Uterus (tissue), 3 donors: ENCODE measurements at regions not wholly inside any gene's neighbourhood (a gene's known extent, or its start where the extent isn't known, plus 50 kb on each side); places are given as distances from the start of the nearest gene placed in this dataset.
A peak's percentile ranks its signal among the peaks of the same experiment; 100 is the strongest.

Experiments used
- DNase-seq, 2 donors: peaks; one replicate each; pipeline ENCODE4 v3.0.0-alpha.2; 2019 to 2020
- H3K27ac ChIP-seq, 2 donors: fragments of 200-600 bp; sonication (generic); 1 replicate in 1 of 2; 2 replicates in 1 of 2; pipeline ENCODE4 v1.5.1; 2016 to 2018
- H3K27me3 ChIP-seq, 2 donors: fragments of 200-600 bp; sonication (generic); one replicate each; pipeline ENCODE4 v1.5.1; 2018 to 2019; ENCODE audit warnings: control low read depth in 1 of 2
- H3K36me3 ChIP-seq, 2 donors: fragments of 200-600 bp; sonication (generic); one replicate each; pipeline ENCODE4 v1.5.1; 2019; ENCODE audit warnings: control low read depth in 1 of 2
- H3K4me1 ChIP-seq, 2 donors: fragments of 200-600 bp; sonication (generic); one replicate each; pipeline ENCODE4 v1.5.1; 2018 to 2019; ENCODE audit warnings: control low read depth in 1 of 2
- H3K4me3 ChIP-seq, 2 donors: fragments of 200-600 bp; sonication (generic); 1 replicate in 1 of 2; 2 replicates in 1 of 2; pipeline ENCODE4 v1.5.1; 2018 to 2019; ENCODE audit warnings: mild to moderate bottlenecking in 1 of 2
- H3K9me3 ChIP-seq, 2 donors: fragments of 200-600 bp; sonication (generic); one replicate each; pipeline ENCODE4 v1.5.1; 2019; ENCODE audit warnings: control low read depth in 1 of 2
- POLR2A ChIP-seq, 2 donors: fragments of 450-650 bp; IDR thresholded peaks; one replicate each; pipeline ENCODE4 v1.6.1; 2016; ENCODE audit warnings: antibody characterized with exemption in 2 of 2, mild to moderate bottlenecking in 1 of 2, moderate library complexity in 1 of 2
- intact Hi-C: fragments of 100-400 bp; cut with DNase I; formaldehyde crosslinking; loops from one replicate; pipeline ENCODE4 v1.15.1; 2023; ENCODE audit warnings: low total_unique reads
- TF ChIP-seq, protein P1 (sequence below), 4 experiments: fragments of 200-600 bp in 2 of 4; fragments of 450-650 bp in 2 of 4; sonication (generic) in 2 of 4; IDR thresholded peaks; one replicate each; pipeline ENCODE4 v1.5.1; 2016 to 2019; ENCODE audit warnings: antibody characterized with exemption in 4 of 4, mild to moderate bottlenecking in 2 of 4, moderate library complexity in 1 of 4
- donor health status: DM: yes; HTN: yes; CAD: no.

DNA sequence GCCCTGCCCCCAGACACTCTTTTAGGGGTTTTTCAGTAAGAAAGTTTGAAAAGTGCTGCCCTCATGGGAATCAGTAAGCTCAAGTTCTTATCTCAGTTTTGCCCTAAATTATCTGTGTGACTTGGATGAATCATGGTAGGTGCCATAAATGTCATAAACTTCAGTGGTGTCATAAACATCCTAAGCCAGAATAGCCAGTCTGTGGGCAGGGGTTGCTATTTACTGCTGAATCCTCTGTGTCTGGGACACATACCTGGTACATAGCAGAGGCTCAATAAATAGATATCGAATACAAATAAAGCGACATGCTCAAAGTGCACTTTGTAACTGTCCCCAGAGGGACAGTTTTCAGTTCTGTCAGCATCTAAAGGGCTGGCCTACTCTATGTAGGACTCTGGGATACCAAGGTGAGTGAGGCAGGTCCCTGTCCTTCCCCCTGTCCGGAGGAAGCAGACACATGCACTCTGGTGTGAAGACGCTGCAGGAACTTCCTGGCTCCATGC lies 502.1 kb downstream of the RPS24 start:
- H3K4me1 ChIP-seq: no peaks in the 10 kb centered on the region
- TF ChIP-seq, protein P1, sequence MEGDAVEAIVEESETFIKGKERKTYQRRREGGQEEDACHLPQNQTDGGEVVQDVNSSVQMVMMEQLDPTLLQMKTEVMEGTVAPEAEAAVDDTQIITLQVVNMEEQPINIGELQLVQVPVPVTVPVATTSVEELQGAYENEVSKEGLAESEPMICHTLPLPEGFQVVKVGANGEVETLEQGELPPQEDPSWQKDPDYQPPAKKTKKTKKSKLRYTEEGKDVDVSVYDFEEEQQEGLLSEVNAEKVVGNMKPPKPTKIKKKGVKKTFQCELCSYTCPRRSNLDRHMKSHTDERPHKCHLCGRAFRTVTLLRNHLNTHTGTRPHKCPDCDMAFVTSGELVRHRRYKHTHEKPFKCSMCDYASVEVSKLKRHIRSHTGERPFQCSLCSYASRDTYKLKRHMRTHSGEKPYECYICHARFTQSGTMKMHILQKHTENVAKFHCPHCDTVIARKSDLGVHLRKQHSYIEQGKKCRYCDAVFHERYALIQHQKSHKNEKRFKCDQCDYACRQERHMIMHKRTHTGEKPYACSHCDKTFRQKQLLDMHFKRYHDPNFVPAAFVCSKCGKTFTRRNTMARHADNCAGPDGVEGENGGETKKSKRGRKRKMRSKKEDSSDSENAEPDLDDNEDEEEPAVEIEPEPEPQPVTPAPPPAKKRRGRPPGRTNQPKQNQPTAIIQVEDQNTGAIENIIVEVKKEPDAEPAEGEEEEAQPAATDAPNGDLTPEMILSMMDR (IDR thresholded peaks at IDR 0.05): no peak
- TF ChIP-seq POLR2A (IDR thresholded peaks at IDR 0.05): no peak
- H3K27me3 ChIP-seq: no peaks in the 10 kb centered on the region
- H3K27ac ChIP-seq: no peak overlapping the region
- no peak overlapping the region for H3K4me3 ChIP-seq
- H3K36me3 ChIP-seq: no peaks in the 10 kb centered on the region
- DNase-seq: no peak
- H3K9me3 ChIP-seq: no peaks in the 10 kb centered on the region
- intact Hi-C loops: no loop called here

DNA sequence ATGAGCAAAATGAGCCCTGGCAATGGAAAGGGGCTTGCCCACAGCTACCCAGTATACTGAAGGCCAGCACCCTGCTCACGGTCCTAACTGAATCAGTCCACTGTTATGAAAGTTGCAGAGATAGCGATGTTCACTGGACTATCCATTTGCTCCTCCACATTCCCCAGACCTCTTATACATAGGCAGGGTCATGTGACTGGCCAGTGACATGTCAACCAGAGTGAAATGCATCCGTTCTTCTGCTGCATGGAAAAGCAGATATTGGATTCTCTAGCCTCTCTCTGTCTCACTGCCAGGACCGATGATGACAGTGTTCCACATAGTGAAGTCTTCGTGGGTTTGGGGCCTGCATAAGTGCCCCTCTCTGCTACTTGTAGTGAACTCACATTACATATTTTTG lies 503.4 kb downstream of the RPS24 start:
- DNase-seq: no peak
- Histone ChIP-seq H3K9me3 (no peaks in the 10 kb centered on the region), H3K4me3 (no peak overlapping the region), H3K27ac (no peak overlapping the region), H3K4me1 (peaks cover 0 to 6% of the 10 kb centered on the region in 2 donors), H3K27me3 (no peaks in the 10 kb centered on the region), H3K36me3 (no peaks in the 10 kb centered on the region)
- intact Hi-C loops: no loop called here
- TF ChIP-seq, protein P1 (IDR thresholded peaks at IDR 0.05): no peak
- TF ChIP-seq POLR2A (IDR thresholded peaks at IDR 0.05): no peak

DNA sequence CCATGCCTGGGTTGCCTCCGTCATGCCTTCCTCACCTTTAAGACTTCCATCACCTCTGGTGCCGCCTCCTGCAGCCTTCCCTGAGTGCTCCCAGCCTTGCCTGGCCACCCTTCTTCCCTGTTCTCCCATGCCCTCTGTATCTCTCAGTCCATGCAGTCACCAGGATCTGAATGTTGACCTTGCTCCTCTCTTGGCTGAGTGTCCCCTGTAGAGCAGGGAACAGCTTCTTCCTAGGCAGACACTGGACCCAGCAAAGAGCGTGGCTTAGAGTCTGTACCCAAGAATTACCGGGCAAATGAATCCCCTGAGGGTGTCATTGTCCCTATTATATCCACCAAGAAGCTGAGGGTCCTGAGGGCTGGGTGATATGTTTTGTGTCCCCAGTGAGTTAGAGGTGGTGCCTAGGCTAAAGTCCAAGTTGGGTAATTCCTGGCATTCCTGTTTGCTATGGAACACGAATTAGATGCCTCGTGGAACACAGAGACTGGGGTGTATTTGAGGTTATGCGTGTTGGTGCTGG lies 505.6 kb downstream of the RPS24 start:
- no peak for DNase-seq
- no peaks in the 10 kb centered on the region for H3K36me3 ChIP-seq
- no peaks in the 10 kb centered on the region for H3K27me3 ChIP-seq
- H3K9me3 ChIP-seq: no peaks in the 10 kb centered on the region
- TF ChIP-seq, protein P1 (IDR thresholded peaks at IDR 0.05): no peak
- TF ChIP-seq POLR2A (IDR thresholded peaks at IDR 0.05): no peak
- intact Hi-C loops: no loop called here
- no peak overlapping the region for H3K27ac ChIP-seq
- H3K4me1 ChIP-seq: peaks cover 0 to 6% of the 10 kb centered on the region in 2 donors
- H3K4me3 ChIP-seq: no peak overlapping the region

DNA sequence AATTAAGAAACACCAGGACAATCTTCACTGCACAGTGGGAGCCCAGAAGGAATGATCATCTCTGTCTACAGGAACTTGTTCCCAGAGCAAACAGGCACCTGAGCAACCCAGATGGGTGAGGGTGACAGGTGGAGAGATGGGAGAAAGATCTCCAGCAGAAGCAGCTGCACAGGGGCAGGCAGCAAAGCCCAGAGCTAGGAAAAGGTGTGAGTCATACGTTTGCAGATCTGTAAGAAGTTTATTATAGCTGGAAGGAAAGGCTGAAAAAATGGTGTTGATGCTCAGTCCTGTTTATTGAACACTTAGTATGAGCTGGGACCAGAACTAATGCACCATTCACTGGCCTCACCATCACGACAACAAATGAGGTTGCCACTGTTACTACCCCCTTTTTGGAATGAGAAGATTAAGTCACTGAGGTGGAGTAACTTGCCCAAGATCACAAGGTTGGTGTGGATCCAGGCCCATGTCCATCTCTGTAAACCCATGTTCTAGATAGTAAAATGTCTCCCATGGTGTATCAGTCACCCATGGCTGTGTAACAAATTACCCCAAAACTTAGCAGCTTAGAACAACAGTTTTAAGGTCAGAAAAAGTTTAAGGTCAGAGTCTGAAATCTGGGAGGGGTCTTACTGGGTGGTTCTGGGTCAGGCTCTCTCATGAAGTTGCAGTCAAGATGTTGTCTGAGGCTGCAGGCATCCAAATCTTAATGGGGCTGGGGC lies 506.9 kb downstream of the RPS24 start:
- intact Hi-C loops: no loop called here
- TF ChIP-seq POLR2A (IDR thresholded peaks at IDR 0.05): no peak
- TF ChIP-seq, protein P1 (IDR thresholded peaks at IDR 0.05): no peak
- Histone ChIP-seq H3K9me3 (no peaks in the 10 kb centered on the region), H3K36me3 (no peaks in the 10 kb centered on the region), H3K4me1 (peaks cover 0 to 6% of the 10 kb centered on the region in 2 donors), H3K27me3 (no peaks in the 10 kb centered on the region), H3K27ac (no peak overlapping the region), H3K4me3 (no peak overlapping the region)
- no peak for DNase-seq

DNA sequence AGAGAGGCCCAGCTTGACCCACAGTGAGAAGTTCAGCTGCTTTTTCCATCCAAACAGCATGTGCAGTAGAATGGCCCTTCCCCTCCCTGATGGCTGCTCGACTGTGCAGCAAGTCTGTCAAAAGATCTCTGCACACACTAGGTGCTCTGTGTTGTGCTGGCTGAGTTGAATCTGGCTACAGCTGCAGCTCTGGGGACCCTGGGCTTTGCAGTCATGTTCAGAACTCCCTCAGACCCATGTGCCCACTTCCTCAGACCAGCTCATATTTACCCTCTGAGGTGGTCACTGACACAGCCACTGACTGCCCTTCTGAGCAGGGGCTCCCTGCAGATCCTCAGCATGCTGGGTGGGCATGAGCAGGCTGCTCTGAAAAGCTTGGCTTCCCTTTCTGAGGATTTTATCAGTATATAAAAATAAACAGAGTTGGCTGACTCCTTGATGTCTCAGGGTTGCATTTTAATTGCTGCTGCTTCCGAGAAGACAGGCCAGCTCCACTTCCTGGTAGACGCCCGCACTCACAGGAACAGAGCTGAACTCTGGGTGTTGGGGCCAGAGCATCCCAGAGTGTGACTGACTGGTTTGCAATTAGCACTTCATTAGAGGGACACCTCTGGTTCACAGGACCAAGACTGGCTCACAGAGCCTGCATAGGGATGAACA lies 507.9 kb downstream of the RPS24 start:
- no peak for DNase-seq
- no peaks in the 10 kb centered on the region for H3K9me3 ChIP-seq
- no peaks in the 10 kb centered on the region for H3K27me3 ChIP-seq
- no peaks in the 10 kb centered on the region for H3K36me3 ChIP-seq
- H3K27ac ChIP-seq: peak overlapping the region in 1 of 2 donors; percentile 67
- no peak overlapping the region for H3K4me3 ChIP-seq
- intact Hi-C loops: no loop called here
- no peak for TF ChIP-seq POLR2A (IDR thresholded peaks at IDR 0.05)
- TF ChIP-seq, protein P1 (IDR thresholded peaks at IDR 0.05): no peak
- peaks cover 0 to 6% of the 10 kb centered on the region in 2 donors for H3K4me1 ChIP-seq
